GM19328 (cell line): ENCODE measurements at regions not wholly inside any gene's neighbourhood (a gene's known extent, or its start where the extent isn't known, plus 50 kb on each side); places are given as distances from the start of the nearest gene placed in this dataset.
A peak's percentile ranks its signal among the peaks of the same experiment; 100 is the strongest.

Source experiments
- ATAC-seq: cut with Tn5 transposase; IDR thresholded peaks from one replicate; pipeline ENCODE4 v1.9.1; 2021; ENCODE audit warnings: mild to moderate bottlenecking, moderate library complexity; ENCODE audit not compliant: unreplicated experiment

- no peak for ATAC-seq
Observed at GRCh38 chr2:160672211-160672610, 178.6 kb upstream of the RBMS1 start.

GRCh38 chr2:160674146-160674750, 180.6 kb upstream of the RBMS1 start:
- ATAC-seq: no peak

- no peak for ATAC-seq
Observed at GRCh38 chr2:160679686-160680085, 186.1 kb upstream of the RBMS1 start.

GRCh38 chr2:160680294-160680693, 186.7 kb upstream of the RBMS1 start:
- no peak for ATAC-seq

- ATAC-seq: no peak
Observed at GRCh38 chr2:160680974-160681373, 187.4 kb upstream of the RBMS1 start.

- ATAC-seq: no peak
Observed at GRCh38 chr2:160683206-160683605, 189.6 kb upstream of the RBMS1 start.

GRCh38 chr2:160687629-160688028, 194.0 kb upstream of the RBMS1 start:
- no peak for ATAC-seq

- ATAC-seq: no peak
Observed at GRCh38 chr2:160689441-160689840, 195.8 kb upstream of the RBMS1 start.

GRCh38 chr2:160694221-160694620, 200.6 kb upstream of the RBMS1 start:
- ATAC-seq: no peak

- ATAC-seq: no peak
Observed at GRCh38 chr2:160694631-160695030, 201.0 kb upstream of the RBMS1 start.

- ATAC-seq: no peak
Observed at GRCh38 chr2:160695402-160696086, 201.9 kb upstream of the RBMS1 start.

GRCh38 chr2:160696087-160696452, 202.5 kb upstream of the RBMS1 start:
- ATAC-seq: no peak

GRCh38 chr2:160697817-160698216, 204.2 kb upstream of the RBMS1 start:
- ATAC-seq: no peak

GRCh38 chr2:160700021-160700814, 206.6 kb upstream of the RBMS1 start:
- ATAC-seq: no peak

GRCh38 chr2:160701822-160702221, 208.2 kb upstream of the RBMS1 start:
- ATAC-seq: no peak

- ATAC-seq: no peak
Observed at GRCh38 chr2:160702754-160703153, 209.1 kb upstream of the RBMS1 start.

- ATAC-seq: peak; percentile 83
Observed at GRCh38 chr2:160703648-160704585, 210.3 kb upstream of the RBMS1 start.

GRCh38 chr2:160715428-160715827, 221.8 kb upstream of the RBMS1 start:
- ATAC-seq: no peak

GRCh38 chr2:160719116-160719515, 225.5 kb upstream of the RBMS1 start:
- no peak for ATAC-seq

GRCh38 chr2:160720098-160720497, 226.5 kb upstream of the RBMS1 start:
- ATAC-seq: no peak
